HepG2 (cell line): ENCODE measurements at regions not wholly inside any gene's neighbourhood (a gene's known extent, or its start where the extent isn't known, plus 50 kb on each side); places are given as distances from the start of the nearest gene placed in this dataset.

Experiments
- small RNA-seq, 3 experiments: library from RNA; depleted of rRNA; stranded (forward); fragments of <200 nt; gene quantifications; one replicate each; pipeline ENCODE3, GENCODE V24; 2012; ENCODE audit warnings: low read depth in 2 of 3, low replicate concordance in 1 of 3; ENCODE audit not compliant: insufficient read length in 3 of 3, insufficient read depth in 2 of 3

Small RNA genes in the stretch of these regions (small RNA-seq; reads per million reads assigned to genes)
- gene RF00100 (5.9 to 434 (median 13.3) reads per million in 3 experiments), gene RNU1-59P (0 to 0.10 (median 0) reads per million in 3 experiments)
